ENCODE measurements at regions not wholly inside any gene's neighbourhood (a gene's known extent, or its start where the extent isn't known, plus 50 kb on each side); places are given as distances from the start of the nearest gene placed in this dataset.

GRCh38 chr6:76644231-76644630, 571.8 kb upstream of the IMPG1 start:
- TF ChIP-seq RORA (CRISPR knock-in tag; IDR thresholded peaks at IDR 0.05): no peak
- no peak for TF ChIP-seq CTCF (CRISPR knock-in tag; IDR thresholded peaks at IDR 0.05)
- TF ChIP-seq, protein P1, sequence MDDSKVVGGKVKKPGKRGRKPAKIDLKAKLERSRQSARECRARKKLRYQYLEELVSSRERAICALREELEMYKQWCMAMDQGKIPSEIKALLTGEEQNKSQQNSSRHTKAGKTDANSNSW (CRISPR knock-in tag; IDR thresholded peaks at IDR 0.05; ENCODE audit: borderline replicate concordance): no peak
- no peak for TF ChIP-seq CEBPB (IDR thresholded peaks at IDR 0.05; ENCODE audit: borderline replicate concordance, low read depth, low read length)
- TF ChIP-seq NONO (IDR thresholded peaks at IDR 0.05): no peak
- no peak for TF ChIP-seq NONO (CRISPR knock-in tag; conservative IDR thresholded peaks at IDR 0.05)
- no peak for TF ChIP-seq SNAI1 (CRISPR knock-in tag; IDR thresholded peaks at IDR 0.05; ENCODE audit: borderline replicate concordance)
- TF ChIP-seq EZH2 (conservative IDR thresholded peaks at IDR 0.05; ENCODE audit: low read depth, low read length): no peak
- TF ChIP-seq CBFB (CRISPR knock-in tag; IDR thresholded peaks at IDR 0.05): no peak
- TF ChIP-seq JUND (CRISPR knock-in tag; IDR thresholded peaks at IDR 0.05): no peak
- TF ChIP-seq SATB2 (CRISPR knock-in tag; IDR thresholded peaks at IDR 0.05): no peak
- no peak for TF ChIP-seq ZFP1 (CRISPR knock-in tag; IDR thresholded peaks at IDR 0.05)
- TF ChIP-seq ZNF800 (CRISPR knock-in tag; IDR thresholded peaks at IDR 0.05): no peak
- TF ChIP-seq, protein P2, sequence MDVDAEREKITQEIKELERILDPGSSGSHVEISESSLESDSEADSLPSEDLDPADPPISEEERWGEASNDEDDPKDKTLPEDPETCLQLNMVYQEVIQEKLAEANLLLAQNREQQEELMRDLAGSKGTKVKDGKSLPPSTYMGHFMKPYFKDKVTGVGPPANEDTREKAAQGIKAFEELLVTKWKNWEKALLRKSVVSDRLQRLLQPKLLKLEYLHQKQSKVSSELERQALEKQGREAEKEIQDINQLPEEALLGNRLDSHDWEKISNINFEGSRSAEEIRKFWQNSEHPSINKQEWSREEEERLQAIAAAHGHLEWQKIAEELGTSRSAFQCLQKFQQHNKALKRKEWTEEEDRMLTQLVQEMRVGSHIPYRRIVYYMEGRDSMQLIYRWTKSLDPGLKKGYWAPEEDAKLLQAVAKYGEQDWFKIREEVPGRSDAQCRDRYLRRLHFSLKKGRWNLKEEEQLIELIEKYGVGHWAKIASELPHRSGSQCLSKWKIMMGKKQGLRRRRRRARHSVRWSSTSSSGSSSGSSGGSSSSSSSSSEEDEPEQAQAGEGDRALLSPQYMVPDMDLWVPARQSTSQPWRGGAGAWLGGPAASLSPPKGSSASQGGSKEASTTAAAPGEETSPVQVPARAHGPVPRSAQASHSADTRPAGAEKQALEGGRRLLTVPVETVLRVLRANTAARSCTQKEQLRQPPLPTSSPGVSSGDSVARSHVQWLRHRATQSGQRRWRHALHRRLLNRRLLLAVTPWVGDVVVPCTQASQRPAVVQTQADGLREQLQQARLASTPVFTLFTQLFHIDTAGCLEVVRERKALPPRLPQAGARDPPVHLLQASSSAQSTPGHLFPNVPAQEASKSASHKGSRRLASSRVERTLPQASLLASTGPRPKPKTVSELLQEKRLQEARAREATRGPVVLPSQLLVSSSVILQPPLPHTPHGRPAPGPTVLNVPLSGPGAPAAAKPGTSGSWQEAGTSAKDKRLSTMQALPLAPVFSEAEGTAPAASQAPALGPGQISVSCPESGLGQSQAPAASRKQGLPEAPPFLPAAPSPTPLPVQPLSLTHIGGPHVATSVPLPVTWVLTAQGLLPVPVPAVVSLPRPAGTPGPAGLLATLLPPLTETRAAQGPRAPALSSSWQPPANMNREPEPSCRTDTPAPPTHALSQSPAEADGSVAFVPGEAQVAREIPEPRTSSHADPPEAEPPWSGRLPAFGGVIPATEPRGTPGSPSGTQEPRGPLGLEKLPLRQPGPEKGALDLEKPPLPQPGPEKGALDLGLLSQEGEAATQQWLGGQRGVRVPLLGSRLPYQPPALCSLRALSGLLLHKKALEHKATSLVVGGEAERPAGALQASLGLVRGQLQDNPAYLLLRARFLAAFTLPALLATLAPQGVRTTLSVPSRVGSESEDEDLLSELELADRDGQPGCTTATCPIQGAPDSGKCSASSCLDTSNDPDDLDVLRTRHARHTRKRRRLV (CRISPR knock-in tag; IDR thresholded peaks at IDR 0.05): no peak
- TF ChIP-seq ZBTB2 (CRISPR knock-in tag; IDR thresholded peaks at IDR 0.05; ENCODE audit: low read depth): no peak

All from HepG2 (cell line).